Inflammatory macrophage treated with lipopolysaccharide for 1 hour (primary cell): ENCODE measurements at regions not wholly inside any gene's neighbourhood (a gene's known extent, or its start where the extent isn't known, plus 50 kb on each side); places are given as distances from the start of the nearest gene placed in this dataset.
A peak's percentile ranks its signal among the peaks of the same experiment; 100 is the strongest.

ENCODE experiments used
- DNase-seq, 2 donors: peaks; one replicate each; pipeline ENCODE4 v3.0.0-alpha.2; 2020 to 2022

DNA sequence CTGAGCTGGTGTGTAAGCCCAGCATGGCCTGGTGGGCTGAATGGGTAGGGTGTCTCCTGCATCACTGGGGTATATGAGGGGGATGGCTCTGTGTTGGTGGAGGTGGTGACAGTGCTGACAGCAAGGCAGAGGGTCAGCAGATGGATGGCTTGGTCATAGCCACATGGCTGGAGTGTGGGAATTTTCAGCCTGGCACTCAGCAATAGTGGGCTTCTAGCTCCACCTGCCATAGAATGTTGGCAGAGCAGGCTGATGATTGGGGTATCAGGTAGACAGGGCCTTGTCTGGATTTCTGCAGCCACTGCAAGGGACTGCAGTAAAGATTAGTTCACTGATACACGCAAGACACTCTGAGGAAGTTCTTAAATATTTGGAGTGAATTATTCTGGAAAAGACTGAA, 137.5 kb upstream of the BACH2 start:
- no peak for DNase-seq

DNA sequence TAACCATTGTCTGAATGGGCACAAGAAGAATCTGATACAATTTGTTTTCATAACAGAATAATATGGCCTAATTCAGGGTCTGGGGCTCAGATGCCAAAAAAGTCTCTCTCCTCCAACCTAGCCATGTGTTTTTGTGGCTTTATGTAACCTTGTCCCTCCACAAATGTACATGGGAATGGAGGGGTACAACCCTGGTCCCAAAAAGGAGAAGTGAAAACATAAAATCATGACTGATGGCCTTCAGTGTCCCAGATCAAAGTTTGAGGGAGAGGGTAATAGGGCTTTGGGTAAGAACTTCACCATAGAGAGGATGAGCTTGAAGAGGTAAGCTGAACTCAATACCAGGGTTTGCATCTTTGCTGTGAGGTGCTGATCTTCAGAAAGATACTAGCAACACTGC, 136.3 kb upstream of the BACH2 start:
- DNase-seq = no peak

DNA sequence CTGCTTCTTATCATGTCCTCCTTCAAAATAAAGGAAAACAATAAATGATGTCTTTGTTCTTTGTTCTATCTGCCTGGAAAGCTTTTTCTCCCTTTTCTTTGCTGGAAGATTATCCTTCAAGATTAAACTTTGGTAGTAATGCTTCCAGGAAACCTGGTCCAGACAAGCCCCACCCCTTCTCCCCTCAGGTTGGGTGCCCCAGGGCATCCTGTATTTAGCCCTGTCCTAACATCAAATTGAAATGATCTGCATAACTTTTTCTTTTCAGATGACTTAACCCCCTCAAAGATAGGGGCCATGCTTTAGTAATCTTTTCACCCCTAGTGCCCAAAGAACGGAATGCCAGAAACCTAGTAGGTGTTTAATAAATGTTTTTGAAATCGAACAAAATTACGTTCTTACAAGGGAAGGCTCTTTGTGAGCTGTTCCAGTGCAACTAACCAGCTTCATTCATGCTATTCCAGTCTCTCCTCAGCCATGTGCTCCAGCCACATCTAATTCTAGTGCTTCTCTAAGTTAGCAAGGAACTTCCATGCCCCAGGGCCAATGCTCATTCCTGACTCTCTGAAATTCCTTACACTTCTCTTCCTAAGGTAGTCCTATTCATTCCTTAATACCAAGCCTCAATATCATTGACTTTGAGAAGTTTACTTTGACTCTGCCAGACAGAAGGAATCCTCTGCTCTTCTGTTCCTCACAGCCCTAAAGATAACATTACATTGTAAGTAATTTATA, 135.6 kb upstream of the BACH2 start:
- no peak for DNase-seq

DNA sequence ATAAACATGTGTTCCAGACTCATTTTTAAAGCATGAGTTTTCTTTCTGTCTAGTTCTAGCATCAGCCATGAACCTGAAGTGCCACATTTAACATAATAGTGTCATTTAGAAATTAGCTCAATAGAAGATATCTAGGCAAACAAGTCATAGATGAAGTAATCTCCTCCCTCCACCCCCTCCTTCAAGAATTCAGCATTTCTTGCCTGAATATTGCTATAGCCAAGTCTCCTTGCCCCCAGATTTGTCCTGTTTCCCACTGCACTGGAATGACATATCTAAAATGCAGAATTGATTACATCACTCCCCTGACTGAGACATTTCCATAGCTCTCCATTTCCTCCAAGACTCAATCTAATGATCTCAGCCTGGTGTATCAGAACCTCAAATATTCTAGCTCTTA, 134.9 kb upstream of the BACH2 start:
- no peak for DNase-seq

DNA sequence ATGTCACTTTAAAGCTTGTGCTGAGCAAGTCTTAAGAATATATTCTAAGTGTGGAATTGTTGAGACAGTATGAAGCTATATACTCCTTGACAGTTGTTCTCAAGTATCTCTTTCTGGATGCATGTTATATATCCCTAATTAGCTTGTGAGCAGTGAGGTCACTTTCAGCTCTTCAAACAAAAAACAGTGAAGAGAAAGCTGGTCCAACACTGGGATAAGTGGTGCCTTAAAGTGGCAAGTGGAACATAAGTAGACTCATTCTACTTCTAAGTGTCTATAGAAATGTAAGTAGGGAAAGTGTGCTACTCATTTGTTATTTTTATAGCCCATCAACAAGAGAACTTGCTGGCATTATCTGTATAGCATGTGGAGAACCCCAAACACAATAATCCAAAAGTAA, 133.1 kb upstream of the BACH2 start:
- no peak for DNase-seq

DNA sequence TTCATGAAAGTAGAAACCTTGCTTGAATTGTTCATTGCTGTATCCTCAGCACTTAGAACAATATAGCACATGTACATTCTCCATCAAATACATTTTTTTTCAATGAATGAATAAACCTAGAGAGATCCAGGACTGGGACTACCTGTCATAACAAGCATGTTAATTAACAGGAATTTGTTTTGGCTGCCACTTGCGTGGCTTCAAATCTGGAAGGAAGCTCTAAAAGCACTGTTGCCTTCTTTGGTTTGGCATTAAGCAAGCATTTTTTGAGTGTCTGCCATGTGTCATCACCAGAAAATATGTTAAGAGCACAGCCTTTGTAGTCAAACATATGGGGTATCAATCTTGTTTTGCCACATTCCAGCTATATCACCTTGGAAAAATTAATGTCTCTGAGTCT, 131.9 kb upstream of the BACH2 start:
- no peak for DNase-seq

DNA sequence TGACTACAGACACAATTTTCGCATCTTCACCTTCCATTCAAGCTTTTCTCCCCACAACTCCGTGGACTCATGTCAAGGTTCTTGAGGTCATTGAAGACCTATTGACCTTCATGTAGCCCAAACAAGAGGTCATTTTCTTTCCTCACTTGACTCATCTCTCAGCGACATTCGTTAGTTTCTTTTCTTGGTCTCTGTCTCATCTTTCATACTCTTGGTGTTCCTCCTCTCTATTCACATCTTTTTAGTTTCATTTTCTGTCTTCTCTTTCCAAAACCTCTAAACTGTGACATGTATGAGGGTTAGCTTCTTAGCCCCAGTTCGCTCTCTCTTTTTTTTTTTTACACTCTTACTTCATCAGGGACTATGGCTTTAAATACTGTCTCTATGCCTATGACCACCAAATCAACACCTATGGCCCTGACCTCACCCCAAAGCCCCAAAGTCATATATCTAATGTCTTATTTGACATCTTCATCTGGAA, 128.6 kb upstream of the BACH2 start:
- DNase-seq = no peak

DNA sequence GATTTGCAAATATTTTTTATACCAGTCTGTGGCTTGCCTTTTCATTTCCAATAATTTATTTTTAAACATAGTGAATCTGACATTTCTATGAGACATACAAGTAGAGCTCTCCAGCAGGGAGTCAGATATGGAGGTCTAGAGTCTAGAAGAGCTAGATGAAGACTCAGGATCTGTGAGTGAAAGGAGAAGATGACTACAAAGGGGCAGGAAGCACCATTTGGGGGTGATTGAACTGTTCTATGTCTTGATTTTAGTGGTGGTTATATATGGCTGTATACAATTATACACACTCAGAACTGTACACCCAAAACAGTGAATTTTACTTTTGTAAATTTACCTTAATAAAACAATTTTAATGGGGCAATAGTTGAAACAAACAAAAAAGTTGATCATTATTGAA, 127.9 kb upstream of the BACH2 start:
- no peak for DNase-seq

DNA sequence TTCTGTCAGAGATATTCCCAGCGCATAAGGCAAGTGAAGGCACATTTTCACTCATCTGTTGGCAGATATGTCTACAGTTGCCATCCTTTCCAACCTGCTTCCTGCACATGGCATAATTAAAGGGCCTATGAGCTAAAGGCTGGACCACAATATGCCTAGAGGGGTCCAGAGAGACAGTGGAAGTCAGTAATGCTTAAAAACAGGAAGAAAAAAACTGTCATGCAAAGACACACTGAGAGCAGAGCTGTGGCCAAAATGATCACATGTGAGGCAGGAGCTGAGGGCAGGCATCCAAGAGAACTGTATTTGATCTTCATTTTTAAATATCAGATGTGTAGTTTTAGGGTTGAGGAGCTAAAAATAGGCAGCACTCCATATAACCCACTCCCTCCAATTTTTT, 125.0 kb upstream of the BACH2 start:
- no peak for DNase-seq

DNA sequence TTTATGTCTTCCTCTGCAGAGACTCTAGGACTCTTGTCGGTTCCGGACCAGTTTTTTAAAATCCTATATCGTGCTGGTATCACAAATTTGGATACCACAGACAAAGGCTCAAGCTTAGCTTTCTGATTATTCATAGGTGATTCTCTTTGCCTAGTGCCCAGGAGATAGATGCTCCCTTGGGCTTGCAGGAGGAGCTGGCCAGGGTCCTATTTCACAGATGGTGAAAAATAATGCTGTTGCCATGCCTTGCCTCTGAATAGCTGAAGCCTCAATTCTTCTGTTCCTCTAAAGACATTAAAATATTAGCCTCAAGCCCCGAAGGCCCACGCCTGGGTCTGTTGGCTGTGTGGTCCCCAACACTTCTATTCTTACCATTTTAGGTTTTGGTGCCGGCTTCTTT, 123.9 kb upstream of the BACH2 start:
- no peak for DNase-seq

DNA sequence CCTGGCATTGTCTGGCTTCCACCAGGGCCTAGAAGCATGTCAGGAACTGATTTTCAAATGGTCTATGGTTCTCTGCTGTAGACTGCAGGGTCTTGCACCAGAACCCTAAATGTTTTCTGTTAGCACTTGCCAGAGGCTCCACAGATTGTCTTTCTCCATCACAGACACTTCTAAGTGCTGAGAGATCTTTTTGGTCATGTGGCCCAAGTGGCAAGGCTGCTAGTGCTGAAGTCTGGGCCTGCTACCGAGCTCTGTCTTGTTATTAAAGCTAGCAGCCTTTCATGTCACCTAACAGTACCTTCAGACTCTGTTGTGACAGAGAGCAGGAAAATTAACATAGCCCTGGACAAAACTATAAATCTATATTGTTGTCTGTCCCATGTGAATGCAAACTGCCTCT, 120.7 kb upstream of the BACH2 start:
- no peak for DNase-seq

DNA sequence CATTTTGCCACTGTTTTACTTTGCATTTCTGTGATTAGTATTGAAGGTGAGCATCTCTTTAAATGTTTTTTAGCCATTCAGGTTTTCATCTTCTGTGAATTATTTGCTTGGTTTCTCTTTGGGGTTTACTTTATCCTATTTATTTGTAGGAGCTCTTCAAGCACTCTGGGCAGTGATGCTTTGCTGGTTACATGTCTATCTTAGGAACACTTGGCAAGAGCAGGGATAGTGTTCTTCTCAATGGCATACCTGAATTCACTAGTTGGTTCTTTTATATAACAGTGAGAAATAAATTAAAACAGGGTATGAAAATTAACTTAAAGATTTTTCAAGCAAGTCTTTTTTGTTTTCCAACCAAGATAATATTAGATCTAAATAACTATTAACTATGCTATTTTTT, 119.7 kb upstream of the BACH2 start:
- DNase-seq = no peak

DNA sequence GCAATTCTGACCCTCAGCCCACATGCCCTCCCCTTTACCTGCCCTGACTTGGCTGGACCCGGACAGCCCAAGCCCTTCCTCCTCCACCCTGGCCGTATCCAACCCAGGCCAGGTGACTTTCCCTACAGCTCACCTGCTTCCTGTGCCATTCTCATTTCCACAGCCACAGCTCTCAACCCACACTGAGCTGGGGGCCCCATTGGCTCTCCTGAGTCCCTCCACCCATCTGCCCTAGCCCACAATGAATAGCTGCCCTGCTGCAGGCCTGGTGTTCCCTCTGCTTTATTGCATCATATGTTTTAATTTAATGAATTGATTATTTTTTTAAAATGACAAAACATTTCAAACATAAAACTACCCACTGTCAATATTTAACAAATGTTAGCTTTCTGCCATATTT, 118.5 kb upstream of the BACH2 start:
- DNase-seq = no peak

DNA sequence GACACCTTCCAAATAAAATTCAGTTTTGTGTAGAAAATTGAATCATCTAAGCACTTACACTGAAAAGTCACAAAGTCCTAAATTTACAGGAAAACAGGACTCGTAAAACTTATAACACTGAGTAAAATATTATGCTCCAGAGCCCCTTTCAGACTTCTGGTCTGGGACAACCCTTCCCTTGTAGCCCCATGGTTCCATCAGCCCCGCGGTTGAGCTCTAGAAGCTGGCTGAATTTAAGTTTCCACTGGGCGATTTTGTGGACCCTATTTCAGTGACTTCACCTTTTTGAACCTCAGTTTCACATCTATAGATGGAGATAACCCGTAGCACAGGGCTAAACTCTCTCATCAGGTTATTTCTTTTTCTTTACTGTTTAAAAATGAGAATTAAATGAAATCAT, 117.7 kb upstream of the BACH2 start:
- DNase-seq = no peak

DNA sequence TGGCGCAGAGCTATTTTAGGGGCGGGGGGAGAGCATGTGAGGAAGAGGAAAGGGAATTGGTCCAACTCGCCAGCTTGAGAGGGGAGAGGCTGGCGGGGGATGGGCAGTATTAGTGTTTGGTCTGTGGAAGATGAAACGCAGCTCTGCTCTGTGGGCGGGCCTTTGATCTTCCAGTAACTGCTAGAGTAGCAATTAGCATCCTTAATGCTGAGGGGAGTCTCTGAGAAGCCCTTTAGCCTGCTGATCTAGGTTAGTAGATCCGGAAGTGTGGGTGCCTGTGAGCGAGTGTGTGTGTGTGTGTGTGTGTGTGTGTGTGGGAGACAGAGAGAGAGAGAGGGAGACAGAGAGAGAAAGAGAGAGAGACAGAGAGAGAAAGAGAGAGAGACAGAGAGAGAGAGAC, 117.2 kb upstream of the BACH2 start:
- DNase-seq = no peak

DNA sequence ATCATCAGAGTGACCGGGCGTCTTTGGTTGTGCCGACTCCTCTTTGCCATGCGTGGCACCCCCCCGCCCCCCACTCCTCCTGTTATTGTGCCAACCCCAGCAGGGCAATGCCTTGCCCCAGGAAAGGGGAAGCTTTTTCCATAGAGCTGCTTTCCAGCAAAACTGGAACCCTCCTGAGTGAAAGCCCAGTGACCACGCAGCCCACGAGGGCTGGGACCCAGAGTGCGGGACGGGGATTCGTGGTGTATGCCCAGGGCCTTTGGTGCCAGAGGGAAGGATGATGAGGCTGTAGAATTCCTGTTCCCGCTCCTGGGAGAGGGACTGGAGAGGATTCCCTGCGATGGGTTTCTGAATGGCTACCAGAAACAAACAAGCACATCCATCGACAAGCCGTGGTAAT, 116.8 kb upstream of the BACH2 start:
- no peak for DNase-seq

DNA sequence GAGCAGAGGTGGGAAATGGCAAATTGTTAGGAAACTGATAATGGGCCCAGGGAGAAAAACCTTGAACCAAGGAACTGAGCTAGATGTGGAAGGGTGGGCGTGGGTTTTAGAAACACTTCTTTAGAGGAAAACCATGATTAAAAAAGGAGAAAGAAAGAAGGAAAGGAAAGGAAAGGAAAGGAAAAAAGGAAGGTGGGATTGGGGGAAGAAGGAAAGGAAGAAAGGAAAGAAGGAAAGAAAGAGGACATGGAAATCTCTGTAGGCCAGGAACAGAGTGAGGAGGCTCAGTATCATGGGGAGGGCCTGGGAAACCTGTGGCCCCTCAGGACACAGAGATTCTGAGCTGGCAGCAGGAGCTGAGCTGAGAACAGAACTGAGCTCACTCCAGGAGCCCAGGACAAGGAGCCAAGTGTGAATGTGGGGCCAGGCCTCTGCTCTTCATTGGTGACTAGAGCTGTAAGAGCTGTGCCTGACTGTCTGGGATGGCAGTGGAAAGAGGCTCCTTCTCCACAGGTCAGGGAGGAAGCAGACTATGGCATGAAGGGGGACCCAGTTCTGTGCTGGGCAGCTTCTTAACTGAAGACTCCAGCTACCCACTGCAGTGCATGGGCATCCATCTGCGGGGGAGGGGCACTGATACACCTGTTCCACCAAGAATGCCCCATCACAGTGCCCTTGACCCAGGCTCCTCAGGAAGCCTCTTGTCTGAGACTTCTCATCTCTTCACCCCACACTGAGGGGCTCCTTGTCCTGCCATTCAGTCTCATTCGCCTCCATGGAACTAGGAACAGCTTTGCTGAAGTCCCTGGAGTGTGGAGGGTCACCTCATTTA, 116.1 kb upstream of the BACH2 start:
- no peak for DNase-seq

DNA sequence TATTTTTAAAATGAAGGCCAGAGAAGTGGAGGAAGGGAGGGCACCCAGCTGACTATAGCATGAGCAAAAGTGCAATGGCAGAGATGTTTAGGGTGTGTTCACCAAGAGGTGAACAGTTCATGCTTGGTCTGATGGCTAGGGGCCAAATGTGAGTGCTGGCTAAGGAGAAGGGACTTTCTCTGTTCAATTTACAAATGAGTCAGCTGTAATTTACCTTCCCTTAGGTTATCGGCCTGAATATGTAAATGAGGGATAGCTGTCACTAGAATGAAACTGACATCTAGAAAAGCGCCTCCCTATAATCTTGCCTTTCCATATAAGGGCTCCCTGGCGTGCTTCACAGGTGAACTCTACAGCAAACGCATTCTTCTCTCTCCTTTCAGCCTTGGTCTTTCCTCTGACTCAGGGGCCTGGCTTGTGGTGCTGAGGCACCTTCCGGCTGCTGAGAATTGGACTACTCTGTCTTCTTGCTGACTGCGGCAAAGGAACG, 114.7 kb upstream of the BACH2 start:
- DNase-seq = no peak

DNA sequence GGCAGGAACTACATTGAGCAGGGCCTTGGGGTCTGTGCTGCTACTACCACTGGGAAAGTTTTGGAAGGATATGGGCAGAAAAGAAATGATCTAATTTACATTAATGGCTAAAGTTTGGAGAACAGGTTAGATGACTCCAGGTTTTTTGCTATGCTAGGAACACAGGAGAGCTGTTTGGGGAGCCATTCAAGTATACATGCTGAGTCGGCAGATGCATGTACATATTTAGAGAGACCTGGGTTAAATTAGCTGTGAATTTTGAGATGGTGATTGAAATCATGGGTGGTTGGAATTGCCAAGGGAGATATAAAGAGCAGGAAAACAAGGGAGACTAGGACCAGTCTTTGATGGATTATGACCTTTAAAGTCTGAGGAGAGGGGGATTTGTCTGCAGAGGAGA, 113.1 kb upstream of the BACH2 start:
- no peak for DNase-seq

DNA sequence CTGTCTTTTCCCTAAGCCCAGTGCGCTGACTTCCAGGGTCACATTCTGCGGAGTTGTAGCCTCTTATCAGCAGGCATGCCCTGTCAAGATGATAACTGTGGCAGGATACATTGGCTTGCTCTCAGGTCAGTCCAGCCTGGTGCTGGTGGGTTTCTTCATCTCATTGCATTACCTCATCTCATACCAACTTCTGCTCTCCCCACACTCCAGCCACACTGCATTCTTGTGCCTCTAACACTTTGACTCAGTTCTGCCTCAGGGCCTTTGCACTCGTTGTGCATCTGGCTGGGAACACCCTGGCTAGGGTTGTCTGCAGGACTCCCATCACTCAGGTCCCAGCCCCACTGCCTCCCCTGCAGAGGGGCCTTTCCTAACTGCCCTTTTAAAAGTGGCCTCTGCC, 110.3 kb upstream of the BACH2 start:
- no peak for DNase-seq

DNA sequence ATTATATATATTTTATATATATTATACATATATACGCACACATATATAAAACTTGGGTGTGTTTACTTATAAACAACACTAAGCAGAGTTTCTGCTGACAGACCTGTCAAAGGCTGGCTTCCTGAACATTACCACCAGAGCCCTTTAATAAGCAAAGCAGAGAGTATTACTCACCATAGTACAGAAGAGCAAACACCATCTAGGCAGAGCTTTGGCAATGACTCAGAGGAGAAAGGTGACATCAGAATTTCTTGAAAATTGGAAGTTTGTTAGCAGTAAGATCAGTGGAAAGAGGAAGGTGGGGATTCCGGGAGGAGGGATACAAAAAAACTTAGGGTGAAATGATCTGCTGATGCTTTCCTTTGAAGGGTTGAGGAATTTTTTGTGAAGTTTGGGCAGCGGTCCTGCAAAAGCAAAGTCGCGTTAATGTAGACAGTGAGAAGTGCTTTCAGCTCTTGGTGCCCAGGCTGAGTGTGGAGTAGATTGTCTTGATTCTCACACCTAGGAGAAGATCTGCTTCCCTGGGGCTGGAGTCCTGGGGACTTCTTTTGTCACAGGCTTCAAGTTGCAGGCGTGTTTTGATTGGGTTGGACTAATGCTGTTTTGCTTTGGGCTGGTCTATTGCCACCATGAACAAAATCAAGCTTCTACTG, 109.6 kb upstream of the BACH2 start:
- peak; percentile 61 to 68 for DNase-seq

DNA sequence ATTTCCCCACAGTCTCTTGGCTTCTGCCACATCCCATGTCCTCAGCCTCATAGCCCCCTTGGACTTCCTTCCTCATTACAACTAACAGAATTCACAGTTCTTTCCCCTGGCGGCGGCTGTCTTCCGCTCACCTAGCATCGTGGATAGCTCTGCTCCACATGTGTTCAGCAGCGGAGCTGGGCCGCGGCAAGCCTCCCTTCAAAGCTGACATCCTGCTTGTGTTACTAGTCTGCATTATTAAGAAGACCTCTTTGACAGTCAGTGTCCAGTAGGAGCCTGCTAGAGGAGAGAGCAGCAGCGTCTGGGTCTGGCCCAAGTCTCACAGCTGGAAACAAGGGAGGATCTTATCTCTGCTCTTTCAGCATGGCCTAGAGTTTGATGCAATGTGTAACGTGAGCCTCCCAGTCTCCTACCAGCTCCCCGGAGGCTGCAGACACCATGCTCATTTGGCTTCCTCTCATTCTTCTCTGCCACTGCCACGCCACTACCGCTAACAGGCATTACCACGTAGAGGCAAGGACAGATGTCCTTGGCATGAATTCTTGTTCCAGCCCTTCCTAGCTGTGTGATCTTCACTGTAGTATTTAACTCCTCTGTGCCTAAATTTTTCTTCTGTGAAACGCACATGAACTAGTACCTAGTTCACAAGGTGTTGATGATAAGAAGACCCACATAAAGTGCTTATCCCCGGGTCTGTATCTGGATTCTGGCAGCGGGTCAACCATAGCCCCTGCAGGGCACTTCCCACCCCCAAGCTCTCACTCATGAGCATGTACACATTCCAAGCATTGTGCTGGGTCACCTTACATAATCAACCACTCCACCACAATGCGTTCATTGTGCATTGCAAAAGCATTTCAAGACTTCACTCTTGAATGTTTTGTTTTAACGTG, 107.1 kb upstream of the BACH2 start:
- DNase-seq = no peak

DNA sequence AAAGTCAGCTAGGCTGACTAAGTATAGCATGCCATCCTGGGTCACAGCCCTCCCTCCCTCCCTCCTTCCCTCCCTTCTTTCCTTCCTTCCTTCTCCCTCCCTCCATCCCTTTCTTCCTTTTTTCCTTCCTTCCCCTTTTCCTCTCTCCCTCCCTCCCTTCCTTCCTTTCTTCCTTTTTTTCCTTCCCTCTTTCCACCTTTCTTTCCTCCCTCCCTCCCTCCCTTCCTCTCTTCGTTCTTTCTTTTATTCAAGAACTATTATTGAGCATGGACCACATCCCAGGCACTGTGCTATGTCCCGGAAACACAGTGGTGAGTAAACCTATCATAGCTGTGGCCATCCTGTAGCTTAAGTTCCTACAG, 106.2 kb upstream of the BACH2 start:
- no peak for DNase-seq
